Neural cell (in vitro differentiated cells): ENCODE measurements at regions not wholly inside any gene's neighbourhood (a gene's known extent, or its start where the extent isn't known, plus 50 kb on each side); places are given as distances from the start of the nearest gene placed in this dataset.

Experiments
- H2AFZ ChIP-seq: fragments of 200-600, 300-800 bp; sonication (generic), shearing (Covaris generic); 2 replicates; pipeline ENCODE4 v1.6.0; 2014; ENCODE audit warnings: low read depth, mild to moderate bottlenecking, antibody characterized with exemption, low read length, moderate library complexity
- H3F3A ChIP-seq: fragments of 200-600 bp; shearing (Covaris generic); 2 replicates; pipeline ENCODE4 v1.6.1; 2016; ENCODE audit warnings: mild to moderate bottlenecking, moderate library complexity, mixed read lengths, antibody characterized with exemption, low read length; ENCODE audit not compliant: insufficient read depth, poor library complexity, severe bottlenecking
- H3K27ac ChIP-seq: fragments of 200-600, 300-800 bp; sonication (generic), shearing (Covaris generic); 2 replicates; pipeline ENCODE4 v1.5.1; 2014; ENCODE audit warnings: mild to moderate bottlenecking, low read length, moderate library complexity
- H3K27me3 ChIP-seq: fragments of 300-800, 200-600 bp; sonication (generic), shearing (Covaris generic); 2 replicates; pipeline ENCODE4 v1.6.0; 2014; ENCODE audit warnings: mild to moderate bottlenecking, low read depth, low read length, moderate library complexity; ENCODE audit not compliant: insufficient read depth
- H3K36me3 ChIP-seq: fragments of 300-800, 200-600 bp; sonication (generic), shearing (Covaris generic); 2 replicates; pipeline ENCODE4 v1.5.1; 2014; ENCODE audit warnings: mild to moderate bottlenecking, antibody characterized with exemption, low read length, moderate library complexity; ENCODE audit not compliant: insufficient read depth
- H3K4me2 ChIP-seq: fragments of 300-800, 200-600 bp; sonication (generic), shearing (Covaris generic); 2 replicates; pipeline ENCODE4 v1.6.0; 2014; ENCODE audit warnings: mild to moderate bottlenecking, low read length
- H3K4me3 ChIP-seq: fragments of 300-800, 200-600 bp; sonication (generic), shearing (Covaris generic); 2 replicates; pipeline ENCODE4 v1.5.1; 2014; ENCODE audit warnings: mild to moderate bottlenecking, low read length, moderate library complexity
- H3K79me2 ChIP-seq: fragments of 200-600 bp; shearing (Covaris generic); replicated peaks from 2 replicates; pipeline ENCODE4 v1.6.0; 2014; ENCODE audit warnings: mild to moderate bottlenecking, low read length, moderate library complexity; ENCODE audit not compliant: insufficient read depth
- H3K9ac ChIP-seq: fragments of 300-800, 200-600 bp; sonication (generic), shearing (Covaris generic); 2 replicates; pipeline ENCODE4 v1.6.1; 2016; ENCODE audit warnings: mild to moderate bottlenecking, low read length, mixed read lengths
- H3K9me2 ChIP-seq: fragments of 200-600 bp; shearing (Covaris generic); 2 replicates; pipeline ENCODE4 v1.6.1; 2016; ENCODE audit warnings: mild to moderate bottlenecking, low read length, mixed read lengths; ENCODE audit not compliant: insufficient read depth
- H3K9me3 ChIP-seq: fragments of 200-600, 300-800 bp; sonication (generic), shearing (Covaris generic); 2 replicates; pipeline ENCODE4 v1.6.1; 2016; ENCODE audit warnings: mild to moderate bottlenecking, mixed run types, low read length, moderate library complexity, mixed read lengths
- H4K20me1 ChIP-seq: fragments of 200-600 bp; shearing (Covaris generic); 2 replicates; pipeline ENCODE4 v1.6.1; 2016; ENCODE audit warnings: mild to moderate bottlenecking, mixed run types; ENCODE audit not compliant: insufficient read depth
- CTCF ChIP-seq: fragments of 450-650 bp; IDR thresholded peaks from 2 replicates; pipeline ENCODE4 v1.5.1; 2014; ENCODE audit warnings: antibody characterized with exemption, mild to moderate bottlenecking, moderate library complexity; ENCODE audit not compliant: poor library complexity, severe bottlenecking
- EP300 ChIP-seq: fragments of 450-650 bp; conservative IDR thresholded peaks from 2 replicates; pipeline ENCODE4 v1.6.1; 2014; ENCODE audit warnings: antibody characterized with exemption, mild to moderate bottlenecking, moderate library complexity; ENCODE audit not compliant: poor library complexity, severe bottlenecking
- EZH2 ChIP-seq: fragments of 200-600, 300-800 bp; shearing (Covaris generic), sonication (generic); IDR thresholded peaks from 2 replicates; pipeline ENCODE4 v1.6.1; 2014; ENCODE audit warnings: antibody characterized with exemption, low read length, borderline replicate concordance, mild to moderate bottlenecking; ENCODE audit not compliant: insufficient read depth, poor library complexity, severe bottlenecking
- MXI1 ChIP-seq: fragments of 450-650 bp; conservative IDR thresholded peaks from 2 replicates; pipeline ENCODE4 v1.6.1; 2014; ENCODE audit warnings: antibody characterized with exemption, mild to moderate bottlenecking; ENCODE audit not compliant: poor library complexity, severe bottlenecking
- POLR2AphosphoS5 ChIP-seq: IDR thresholded peaks from 2 replicates; pipeline ENCODE4 v1.6.1; 2012
- RAD21 ChIP-seq: fragments of 450-650 bp; conservative IDR thresholded peaks from 2 replicates; pipeline ENCODE4 v1.6.1; 2014; ENCODE audit warnings: antibody characterized with exemption, mild to moderate bottlenecking, moderate library complexity
- SMC3 ChIP-seq: fragments of 450-650 bp; conservative IDR thresholded peaks from 2 replicates; pipeline ENCODE4 v1.6.1; 2014; ENCODE audit warnings: antibody characterized with exemption, mild to moderate bottlenecking, moderate library complexity; ENCODE audit not compliant: poor library complexity
- TAF1 ChIP-seq: IDR thresholded peaks from 2 replicates; pipeline ENCODE4 v1.6.1; 2012; ENCODE audit warnings: low read depth
- TF ChIP-seq, protein P1 (sequence below): IDR thresholded peaks from 2 replicates; pipeline ENCODE4 v1.6.1; 2012; ENCODE audit warnings: borderline replicate concordance

DNA sequence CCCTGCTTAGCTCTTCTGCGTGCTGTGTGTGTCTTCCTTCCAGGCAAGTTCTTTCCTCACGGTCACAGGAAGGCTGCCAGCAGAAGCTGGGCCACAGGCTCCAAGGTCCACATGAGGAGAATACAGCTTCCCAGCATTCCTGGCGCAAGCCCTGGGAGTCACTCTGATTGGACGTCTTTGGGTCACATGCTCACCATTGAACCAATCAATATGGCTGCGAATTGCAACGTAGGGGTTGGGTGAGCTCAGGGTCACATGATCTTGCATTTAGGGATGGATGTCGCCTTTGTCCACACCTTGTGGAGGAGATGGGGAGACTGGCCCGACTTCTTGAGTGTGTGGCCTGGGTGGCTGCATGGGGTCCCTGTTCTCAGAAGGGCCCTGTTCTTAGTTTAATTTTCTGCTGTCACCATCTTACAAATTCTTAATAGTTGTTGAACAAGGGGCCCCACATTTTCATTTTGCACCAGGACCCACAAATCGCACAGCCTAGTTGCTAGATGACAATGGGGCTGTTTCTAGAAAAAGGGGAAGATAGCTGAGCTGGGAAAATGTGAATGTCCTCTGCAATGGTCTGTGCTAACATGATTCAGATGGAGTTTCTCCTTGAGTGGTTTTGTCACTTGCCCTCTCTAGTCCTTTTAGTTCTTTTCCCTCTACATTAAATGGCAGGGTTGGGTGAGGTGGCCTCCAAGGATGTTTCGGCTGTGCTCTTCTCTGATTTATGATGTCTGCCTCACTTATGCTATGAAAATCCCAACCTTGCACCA is 149.6 kb downstream of the CDH26 start:
- no peaks in the 10 kb centered on the region for H3K79me2 ChIP-seq

GRCh38 chr20:60108397-60108796 is 150.2 kb downstream of the CDH26 start:
- Histone ChIP-seq H3K27me3 (no peaks in the 10 kb centered on the region), H3K4me2 (no peak overlapping the region)

More for the DNA sequence above, 149.6 kb downstream of the CDH26 start:
- Histone ChIP-seq H3K9me2 (no peaks in the 10 kb centered on the region), H3K27ac (no peak overlapping the region), H3K27me3 (no peaks in the 10 kb centered on the region), H4K20me1 (no peaks in the 10 kb centered on the region), H3K9me3 (no peaks in the 10 kb centered on the region), H3F3A (no peaks in the 10 kb centered on the region), H3K36me3 (no peaks in the 10 kb centered on the region), H3K9ac (no peak overlapping the region), H2AFZ (no peak overlapping the region), H3K4me3 (no peak overlapping the region), H3K4me2 (no peak overlapping the region)
- TF ChIP-seq CTCF = no peak
- TF ChIP-seq, protein P1, sequence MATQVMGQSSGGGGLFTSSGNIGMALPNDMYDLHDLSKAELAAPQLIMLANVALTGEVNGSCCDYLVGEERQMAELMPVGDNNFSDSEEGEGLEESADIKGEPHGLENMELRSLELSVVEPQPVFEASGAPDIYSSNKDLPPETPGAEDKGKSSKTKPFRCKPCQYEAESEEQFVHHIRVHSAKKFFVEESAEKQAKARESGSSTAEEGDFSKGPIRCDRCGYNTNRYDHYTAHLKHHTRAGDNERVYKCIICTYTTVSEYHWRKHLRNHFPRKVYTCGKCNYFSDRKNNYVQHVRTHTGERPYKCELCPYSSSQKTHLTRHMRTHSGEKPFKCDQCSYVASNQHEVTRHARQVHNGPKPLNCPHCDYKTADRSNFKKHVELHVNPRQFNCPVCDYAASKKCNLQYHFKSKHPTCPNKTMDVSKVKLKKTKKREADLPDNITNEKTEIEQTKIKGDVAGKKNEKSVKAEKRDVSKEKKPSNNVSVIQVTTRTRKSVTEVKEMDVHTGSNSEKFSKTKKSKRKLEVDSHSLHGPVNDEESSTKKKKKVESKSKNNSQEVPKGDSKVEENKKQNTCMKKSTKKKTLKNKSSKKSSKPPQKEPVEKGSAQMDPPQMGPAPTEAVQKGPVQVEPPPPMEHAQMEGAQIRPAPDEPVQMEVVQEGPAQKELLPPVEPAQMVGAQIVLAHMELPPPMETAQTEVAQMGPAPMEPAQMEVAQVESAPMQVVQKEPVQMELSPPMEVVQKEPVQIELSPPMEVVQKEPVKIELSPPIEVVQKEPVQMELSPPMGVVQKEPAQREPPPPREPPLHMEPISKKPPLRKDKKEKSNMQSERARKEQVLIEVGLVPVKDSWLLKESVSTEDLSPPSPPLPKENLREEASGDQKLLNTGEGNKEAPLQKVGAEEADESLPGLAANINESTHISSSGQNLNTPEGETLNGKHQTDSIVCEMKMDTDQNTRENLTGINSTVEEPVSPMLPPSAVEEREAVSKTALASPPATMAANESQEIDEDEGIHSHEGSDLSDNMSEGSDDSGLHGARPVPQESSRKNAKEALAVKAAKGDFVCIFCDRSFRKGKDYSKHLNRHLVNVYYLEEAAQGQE = no peak
- no peak for TF ChIP-seq TAF1
- TF ChIP-seq EP300 = no peak
- TF ChIP-seq MXI1 = no peak

GRCh38 chr20:60113024-60113724 is 155.0 kb downstream of the CDH26 start:
- no peaks in the 10 kb centered on the region for H3K27me3 ChIP-seq
- H2AFZ ChIP-seq = no peak overlapping the region
- no peaks in the 10 kb centered on the region for H3K36me3 ChIP-seq
- no peaks in the 10 kb centered on the region for H3K79me2 ChIP-seq
- no peak overlapping the region for H3K4me2 ChIP-seq
- no peaks in the 10 kb centered on the region for H3K9me3 ChIP-seq
- H3K4me3 ChIP-seq = no peak overlapping the region
- H3F3A ChIP-seq = no peaks in the 10 kb centered on the region
- H3K27ac ChIP-seq = no peak overlapping the region
- no peaks in the 10 kb centered on the region for H3K9me2 ChIP-seq
- no peak overlapping the region for H3K9ac ChIP-seq
- no peaks in the 10 kb centered on the region for H4K20me1 ChIP-seq
- TF ChIP-seq POLR2AphosphoS5 (no peak), EZH2 (no peak), RAD21 (no peak), SMC3 (no peak), CTCF (no peak)
- TF ChIP-seq, protein P1 = no peak

More at GRCh38 chr20:60108397-60108796, 150.2 kb downstream of the CDH26 start:
- Histone ChIP-seq H3K9ac (no peak overlapping the region), H2AFZ (no peak overlapping the region), H3K9me2 (no peaks in the 10 kb centered on the region), H3K4me3 (no peak overlapping the region), H3K79me2 (no peaks in the 10 kb centered on the region), H3K27ac (no peak overlapping the region), H3F3A (no peaks in the 10 kb centered on the region), H3K36me3 (no peaks in the 10 kb centered on the region), H3K9me3 (no peaks in the 10 kb centered on the region), H4K20me1 (no peaks in the 10 kb centered on the region)
- no peak for TF ChIP-seq POLR2AphosphoS5
- no peak for TF ChIP-seq EZH2
